Activated T-helper 1 cell treated with anti-CD3 and anti-CD28 coated beads, Interleukin-2, amount 50 U/mL, for 16 hours (primary cell): ENCODE measurements at regions not wholly inside any gene's neighbourhood (a gene's known extent, or its start where the extent isn't known, plus 50 kb on each side); places are given as distances from the start of the nearest gene placed in this dataset.

ENCODE experiments used
- DNase-seq, 2 donors: peaks; one replicate each; pipeline ENCODE4 v3.0.0-alpha.2; 2020; ENCODE audit warnings: low read depth in 1 of 2, low spot score in 1 of 2

DNA sequence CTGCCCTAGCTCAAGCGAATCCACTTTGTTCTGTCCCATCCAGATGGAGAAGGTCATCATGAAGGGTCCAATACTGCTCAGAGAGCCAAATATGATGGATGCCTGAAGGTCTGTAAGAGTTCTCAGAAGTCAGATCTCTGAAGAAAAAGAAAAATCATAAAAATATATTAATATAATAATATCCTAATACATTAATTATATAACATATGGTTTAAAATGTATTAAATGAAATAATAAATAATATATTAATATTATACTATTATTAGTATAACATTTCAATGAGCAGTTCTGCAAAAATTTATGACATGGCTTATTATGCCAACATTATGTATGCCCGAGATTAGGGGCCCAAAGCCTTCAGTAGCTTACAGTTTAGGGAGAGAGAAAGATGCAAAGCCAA, 78.2 kb upstream of the GPR12 start:
- no peak for DNase-seq

DNA sequence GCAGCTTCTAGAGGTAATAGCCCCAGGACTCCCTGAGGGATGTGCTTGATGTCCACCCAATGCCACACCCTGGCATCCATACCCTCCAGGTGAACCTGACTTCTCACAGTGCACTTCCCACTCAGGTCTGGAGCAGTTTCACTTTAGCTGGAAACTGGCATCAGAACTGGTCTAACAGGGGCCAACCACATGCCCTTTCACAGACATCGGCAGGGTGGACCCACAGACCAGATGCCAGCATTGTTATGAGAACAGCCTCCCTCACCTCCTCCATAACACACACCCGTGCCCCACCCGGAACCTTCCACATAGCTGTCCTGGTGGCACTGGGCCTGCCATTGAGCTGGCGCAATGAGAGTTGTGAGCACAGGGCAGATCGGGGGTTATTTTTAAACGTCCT, 77.4 kb upstream of the GPR12 start:
- DNase-seq: no peak

DNA sequence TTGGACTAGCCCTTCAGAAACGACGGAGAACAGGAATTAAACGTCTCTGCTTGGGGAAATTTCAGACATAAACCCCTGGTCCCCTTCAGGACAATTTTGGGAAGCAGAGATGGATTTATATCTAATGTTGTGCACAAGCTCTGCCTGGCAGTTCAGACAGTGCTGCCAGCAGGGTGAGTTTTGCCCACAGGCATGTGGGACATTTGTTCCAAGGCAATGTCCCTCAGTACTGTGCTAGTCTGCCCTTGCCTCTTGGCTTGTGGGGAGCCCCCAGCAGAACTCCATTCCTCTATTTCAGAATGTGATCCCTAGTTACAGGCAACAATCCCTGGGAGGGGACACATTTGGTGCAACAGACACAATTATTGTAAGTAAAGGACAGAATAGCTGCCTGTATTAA, 76.5 kb upstream of the GPR12 start:
- no peak for DNase-seq

DNA sequence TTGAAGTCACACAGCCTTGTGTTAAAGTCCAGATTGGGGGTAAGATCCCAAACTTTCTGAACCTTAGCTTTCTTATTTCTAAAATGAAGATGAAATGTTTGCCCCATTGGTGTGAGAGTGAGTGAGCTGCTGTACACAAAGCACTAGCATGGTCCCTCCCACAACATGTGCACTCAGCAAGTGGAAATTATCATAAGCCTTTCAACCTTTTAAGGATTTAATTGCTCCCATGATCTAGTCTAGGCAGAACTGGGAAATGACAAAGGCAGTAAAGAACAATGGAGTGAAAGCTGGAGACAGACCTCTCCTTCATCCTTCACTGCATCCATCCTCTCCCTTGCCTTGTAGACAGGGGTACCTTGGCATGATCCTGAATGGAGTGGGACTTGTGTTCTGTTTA, 76.0 kb upstream of the GPR12 start:
- DNase-seq: no peak

DNA sequence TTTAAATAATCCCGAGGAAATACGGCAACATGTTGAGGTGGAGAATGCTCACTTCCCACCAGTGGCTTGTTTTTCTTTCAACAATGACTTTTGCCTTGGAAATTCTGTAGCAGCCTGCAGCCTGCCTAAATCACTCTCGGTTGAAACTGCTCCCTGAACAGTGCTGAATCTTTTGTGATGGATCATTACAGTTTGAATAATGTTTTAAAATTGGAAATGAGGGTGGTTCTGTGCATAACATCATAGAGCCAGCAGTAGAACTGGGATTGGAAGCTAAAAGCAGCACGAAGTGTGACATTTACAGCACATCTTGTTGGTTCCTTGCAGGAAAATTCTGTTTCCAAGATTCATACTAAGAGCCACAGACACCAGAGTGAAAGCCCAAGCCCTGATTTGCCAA, 74.1 kb upstream of the GPR12 start:
- no peak for DNase-seq

DNA sequence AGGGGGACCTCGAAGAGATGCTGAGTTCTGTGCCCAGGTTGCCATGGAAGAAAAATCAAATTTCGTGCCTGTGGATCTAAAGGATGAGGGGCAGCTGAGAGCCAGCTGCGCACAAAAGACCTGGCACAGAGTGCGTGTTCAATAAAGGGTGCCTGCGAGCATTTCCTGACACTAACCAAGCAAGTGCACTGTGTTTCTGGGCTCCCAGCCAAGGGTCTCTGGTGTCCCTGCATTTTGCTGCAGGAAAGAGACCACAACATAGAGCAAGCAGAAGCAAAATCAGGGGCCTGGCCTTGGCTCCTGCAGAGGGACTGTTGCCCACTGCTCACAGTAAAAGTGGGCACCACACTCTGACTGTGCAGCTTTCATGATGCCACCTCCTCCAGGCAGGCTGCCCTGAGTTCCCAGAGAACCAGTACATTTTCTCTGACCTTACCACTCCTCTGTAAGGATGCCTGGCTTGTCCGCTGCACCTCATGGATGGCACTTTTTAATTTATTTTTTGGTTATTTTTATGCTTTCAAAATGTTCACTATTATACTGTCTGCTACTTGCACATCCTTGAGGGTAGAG, 70.8 kb upstream of the GPR12 start:
- no peak for DNase-seq

DNA sequence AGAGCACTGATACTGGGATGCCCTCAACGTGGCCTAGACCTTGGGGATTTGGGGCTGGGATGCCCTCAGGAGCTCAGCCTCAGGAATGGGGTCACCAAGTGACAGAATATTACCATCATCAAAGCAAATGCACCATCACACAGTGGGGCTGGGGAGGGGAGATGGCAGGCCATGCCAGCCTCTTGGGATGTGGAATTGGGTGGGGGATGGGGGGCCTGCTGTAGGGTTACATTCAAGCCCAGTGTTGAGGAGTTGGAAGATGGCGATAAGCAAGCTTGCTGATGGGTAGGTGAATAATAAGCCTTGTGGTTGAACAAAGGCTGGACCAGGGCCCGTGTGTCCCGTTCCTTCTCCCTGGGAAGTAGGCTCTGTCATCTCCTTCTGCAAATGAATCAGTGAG, 69.1 kb upstream of the GPR12 start:
- DNase-seq: no peak

DNA sequence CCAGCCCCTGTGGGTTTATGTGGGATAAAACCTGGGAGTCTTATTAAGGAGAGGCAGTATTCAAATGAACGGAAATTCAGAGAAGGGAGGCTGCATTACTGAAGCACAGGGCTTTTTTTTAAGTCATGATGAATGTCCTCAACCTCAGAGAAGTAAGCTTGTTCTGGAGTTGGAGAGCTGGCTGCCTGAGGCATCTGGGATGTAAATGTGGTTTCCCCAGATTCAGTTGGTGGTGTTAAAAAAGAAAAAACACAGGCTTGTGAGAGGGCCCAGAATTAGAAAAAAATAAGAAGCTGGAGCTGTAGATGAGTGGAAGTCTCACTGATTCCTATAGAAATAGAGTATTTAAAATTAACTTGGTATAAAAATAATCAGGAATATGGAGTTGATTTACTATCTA, 64.0 kb upstream of the GPR12 start:
- DNase-seq: no peak

DNA sequence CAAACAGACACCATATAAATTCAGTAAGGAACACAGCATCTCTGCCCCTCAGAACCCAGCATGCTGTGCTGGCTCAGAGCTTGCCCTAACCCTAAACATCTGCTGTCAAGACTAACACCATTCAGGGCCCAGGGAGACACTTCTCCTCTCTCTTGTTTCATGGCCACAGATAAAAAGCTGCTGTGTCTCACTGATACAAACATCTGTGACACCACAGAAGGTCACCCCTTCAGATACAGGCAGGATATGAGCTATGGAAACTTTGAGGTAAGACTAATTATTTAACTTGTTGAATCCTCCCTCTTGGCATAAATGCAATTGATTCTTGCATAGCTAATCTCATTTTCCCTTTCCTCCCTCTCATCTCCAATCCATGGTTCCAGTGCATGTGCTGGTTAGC, 61.6 kb upstream of the GPR12 start:
- no peak for DNase-seq

DNA sequence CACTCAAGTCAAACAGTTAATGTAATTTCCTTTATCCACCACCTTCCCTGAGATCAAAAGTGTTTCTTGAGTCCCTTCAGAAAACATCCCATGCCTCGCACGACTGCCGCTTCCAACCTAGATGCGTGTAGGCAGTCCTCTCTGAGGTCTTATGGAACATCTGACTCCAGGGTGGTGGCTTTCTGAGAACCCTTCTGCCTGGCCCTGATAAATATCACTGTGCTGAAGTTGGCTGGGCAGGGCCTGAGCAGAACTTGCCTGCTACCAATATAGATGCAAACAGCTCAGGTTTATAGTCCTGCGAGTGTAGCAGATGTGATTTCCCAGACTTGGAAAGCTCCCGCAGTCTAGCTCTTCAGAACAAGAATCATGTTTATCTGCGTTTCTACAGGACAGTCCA, 61.1 kb upstream of the GPR12 start:
- DNase-seq: no peak

DNA sequence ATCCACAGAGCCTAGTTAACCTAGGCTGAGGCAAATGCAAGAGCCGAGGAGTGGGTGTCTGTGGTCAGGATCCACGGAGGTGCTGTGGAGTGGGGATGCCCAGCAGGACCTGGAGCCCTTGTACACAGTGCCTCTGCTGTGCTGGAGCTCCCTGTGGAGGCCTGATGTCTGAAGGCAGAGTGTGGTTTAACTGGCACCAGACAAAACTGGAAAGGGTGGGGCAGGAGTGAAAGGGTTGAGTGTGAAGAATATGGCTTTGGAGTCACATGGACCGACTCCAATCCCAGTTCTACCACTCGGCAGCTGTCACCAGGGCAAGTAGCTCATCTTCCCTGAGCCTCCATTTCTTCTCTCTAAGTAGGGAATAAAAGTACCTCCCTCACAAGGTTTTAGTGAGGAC, 60.3 kb upstream of the GPR12 start:
- DNase-seq: no peak

DNA sequence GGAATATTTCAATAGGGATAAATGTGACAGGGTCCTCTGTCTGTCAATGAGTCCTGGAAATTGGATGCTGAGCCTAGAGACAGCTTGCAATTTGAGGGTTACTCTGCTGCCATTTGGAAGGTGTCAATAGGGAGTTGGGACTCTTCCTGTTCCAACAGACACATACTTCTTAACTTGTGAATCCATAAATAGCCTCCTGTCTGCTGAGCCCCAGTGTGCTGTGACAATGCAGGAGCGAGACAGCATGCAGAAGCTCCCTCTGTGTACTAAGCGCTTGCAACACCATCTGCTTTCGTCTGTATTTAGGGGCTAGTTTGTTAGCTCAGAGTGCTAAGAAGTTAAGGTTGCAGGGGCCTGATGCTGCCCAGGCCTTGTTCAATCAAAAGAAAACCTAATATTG, 58.5 kb upstream of the GPR12 start:
- DNase-seq: no peak

DNA sequence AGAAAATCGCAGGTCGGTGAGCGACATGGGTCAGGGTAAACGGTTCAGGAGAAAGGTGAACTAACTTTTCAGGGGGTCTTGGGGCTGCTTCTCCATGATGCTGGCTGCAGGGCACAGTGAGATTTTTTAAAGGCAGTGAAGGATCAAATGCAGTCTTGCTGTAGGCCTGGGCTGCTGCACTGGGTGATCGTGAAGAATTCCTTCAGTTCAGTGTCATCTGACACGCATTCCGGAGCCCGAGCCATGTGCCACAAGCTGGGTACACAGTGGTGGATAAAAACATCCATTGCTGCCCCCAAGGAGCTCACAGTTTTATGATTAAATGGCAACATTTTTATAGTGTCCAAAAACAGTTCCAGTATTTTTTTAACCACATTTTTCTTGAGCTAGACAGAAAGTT, 56.3 kb upstream of the GPR12 start:
- no peak for DNase-seq

DNA sequence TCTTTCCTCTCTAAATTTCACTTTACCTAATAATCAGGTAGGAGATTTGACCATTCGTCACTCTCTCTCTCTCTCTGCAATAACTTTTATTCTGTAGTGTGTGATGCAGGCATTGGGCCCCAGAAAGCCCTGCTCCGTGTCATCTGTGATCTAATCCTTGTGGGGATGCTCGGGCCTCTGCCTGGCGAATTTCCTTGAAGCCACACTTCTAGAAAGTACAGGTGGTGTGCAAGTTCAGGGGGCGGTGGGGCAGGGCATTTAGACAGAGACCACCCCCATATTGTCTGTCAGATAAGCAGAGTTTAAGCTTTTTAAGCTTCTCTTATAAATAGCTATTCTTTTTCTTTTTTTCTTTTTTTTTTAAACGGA, 53.4 kb upstream of the GPR12 start:
- no peak for DNase-seq

DNA sequence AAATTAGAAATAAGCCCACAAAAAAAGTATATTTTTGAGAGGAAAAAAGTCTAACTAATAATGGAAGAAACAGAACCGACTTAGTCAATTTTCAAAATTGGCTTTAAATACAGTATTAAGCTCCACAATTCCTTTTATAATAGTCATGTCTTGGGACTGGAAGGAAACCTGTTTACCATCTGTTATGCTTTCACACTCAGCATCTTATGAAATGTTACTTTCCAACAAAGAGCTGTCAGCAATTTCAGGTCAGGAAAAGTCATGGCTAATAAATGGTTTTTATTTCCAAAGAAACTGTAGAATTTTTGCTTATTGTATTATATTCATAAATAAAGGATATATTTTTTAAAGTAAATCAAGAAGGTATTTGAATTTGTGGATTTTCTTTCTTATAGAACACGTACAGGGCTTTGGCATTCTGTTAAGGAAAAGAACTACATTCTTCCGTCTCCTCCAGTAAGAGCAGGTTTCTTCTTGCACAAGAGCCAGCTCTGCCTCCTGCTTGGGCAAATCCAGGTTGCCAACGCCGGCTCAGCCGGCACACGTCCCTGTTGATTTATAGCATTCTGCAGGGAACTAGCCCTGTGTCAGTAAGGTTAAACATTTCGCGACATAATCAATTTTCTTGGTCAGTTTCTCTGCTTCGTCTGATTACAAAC, 52.9 kb upstream of the GPR12 start:
- DNase-seq: no peak

DNA sequence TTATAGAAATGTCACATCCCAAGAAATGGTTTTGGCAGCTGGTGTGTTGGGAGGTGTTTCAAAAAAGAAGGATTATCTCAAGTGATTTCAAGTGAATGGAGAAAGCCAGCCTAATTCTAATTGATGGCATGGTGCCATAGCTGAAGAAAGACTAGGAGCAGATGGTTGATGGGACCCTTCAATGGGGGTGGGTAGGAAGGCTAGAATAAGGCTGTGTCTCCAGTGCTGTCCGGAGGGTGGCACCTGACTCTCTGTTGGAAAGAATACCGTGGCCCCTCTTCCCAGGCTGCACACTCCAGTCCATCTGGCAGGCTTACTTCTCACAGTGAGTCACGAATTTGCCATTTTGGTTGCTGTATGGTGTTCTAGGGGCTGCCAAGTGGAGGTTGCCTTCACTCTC, 51.0 kb upstream of the GPR12 start:
- DNase-seq: no peak
